ENCODE measurements at regions not wholly inside any gene's neighbourhood (a gene's known extent, or its start where the extent isn't known, plus 50 kb on each side); places are given as distances from the start of the nearest gene placed in this dataset.

DNA sequence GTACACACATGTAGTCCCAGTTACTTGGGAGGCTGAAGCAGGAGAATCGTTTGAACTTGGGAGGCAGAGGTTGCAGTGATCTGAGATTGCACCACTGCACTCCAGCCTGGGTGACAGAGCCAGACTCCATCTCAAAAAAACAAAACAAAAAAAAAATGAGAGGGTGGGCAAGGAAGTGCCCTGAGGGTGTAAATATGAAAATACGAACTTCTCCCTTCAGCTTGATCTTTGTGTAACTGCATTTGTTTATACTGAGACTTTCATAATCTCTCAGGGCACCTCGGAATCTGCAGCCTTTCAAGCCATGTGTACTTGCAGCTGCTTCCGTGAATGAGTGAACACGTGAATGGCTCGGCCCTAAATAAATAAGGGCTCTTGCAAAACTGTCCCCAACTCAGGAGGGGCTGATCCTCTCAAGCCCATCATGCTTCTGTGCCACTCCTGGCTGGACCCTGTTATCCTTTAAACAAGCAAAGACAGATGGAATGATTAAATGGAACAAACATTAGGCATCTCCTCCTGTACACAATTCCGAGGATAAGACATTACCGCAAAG lies 96.8 kb downstream of the BOD1L2 start:
- DNase-seq (ENCODE audit: low spot score), result no peak

DNA sequence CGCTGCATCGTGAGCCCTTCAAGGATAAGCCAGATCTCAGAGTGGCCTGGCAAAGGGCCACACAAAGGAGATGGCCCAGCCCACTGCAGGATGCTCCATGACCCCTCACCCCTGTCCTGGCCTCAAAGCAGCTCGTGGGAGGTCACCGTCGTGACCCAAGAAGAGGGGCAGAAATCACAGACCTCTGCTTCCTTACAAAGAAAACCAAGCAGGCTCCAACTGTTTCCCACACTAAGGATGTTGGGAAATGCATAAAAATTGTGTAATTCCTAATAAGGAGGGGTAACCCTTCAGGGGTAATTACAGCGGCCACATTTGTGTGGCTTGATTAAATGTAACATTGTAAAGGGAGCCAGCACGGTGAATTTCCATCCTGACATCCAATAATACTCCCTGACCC lies 102.3 kb downstream of the BOD1L2 start:
- DNase-seq (ENCODE audit: low spot score), result no peak

DNA sequence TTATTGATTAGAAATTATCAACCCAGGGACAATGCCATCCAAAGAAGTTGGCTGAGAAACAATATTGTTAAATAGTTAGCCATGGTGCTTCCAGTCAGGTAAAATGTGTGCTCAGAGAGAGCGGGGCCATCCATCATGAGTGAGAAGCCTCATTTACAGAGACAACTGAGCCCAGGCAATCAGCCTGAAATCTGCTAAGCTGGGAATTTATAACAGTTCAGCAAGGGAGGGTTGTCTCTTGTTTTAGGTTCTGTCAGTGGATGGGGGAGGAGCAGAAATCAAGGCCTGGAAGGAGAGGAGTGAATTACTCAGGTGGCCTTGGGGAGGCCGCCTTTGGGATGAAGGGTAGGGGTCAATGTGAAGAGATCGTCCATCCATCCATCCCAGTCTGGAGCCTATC lies 102.5 kb upstream of the ST8SIA3 start:
- no peak for DNase-seq (ENCODE audit: low spot score)

DNA sequence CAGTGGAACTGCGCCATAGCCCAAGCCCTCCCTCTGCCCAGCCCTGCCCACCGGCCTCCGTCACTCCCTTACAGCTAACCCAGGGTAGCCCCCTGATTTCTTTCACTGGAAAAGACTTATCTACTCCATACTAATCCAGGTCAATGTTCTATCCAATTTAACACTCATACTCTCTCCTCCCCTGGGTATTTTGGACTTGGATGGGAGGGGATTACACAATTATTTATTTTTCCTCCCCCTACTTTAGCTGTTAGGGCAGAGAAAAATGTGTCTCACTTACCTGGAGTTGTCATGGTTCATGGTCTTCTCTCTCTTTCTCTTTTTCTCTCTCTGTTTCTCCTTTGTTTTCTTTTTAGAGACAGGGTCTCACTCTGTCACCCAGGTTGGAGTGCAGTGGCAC lies 100.6 kb upstream of the ST8SIA3 start:
- DNase-seq (ENCODE audit: low spot score), result no peak

DNA sequence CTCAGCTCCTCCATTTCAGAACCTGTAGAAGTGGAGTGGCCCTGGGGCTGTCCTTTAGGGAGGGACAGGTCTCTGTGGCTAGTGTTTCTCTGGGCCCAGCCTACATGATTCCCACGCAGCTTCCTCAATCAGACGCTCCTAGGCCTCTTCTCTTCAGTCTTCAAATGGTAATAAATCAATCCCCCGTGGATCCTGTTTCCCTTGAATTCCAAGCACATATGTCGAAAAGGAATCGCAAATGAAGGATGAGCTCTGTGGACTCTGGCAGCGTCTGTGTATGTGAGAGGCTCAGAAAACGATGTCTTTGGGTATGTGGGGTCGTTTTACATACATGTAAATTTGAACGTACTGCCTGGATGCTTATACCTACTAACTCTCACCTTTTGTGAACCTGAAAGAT lies 98.5 kb upstream of the ST8SIA3 start:
- no peak for DNase-seq (ENCODE audit: low spot score)

DNA sequence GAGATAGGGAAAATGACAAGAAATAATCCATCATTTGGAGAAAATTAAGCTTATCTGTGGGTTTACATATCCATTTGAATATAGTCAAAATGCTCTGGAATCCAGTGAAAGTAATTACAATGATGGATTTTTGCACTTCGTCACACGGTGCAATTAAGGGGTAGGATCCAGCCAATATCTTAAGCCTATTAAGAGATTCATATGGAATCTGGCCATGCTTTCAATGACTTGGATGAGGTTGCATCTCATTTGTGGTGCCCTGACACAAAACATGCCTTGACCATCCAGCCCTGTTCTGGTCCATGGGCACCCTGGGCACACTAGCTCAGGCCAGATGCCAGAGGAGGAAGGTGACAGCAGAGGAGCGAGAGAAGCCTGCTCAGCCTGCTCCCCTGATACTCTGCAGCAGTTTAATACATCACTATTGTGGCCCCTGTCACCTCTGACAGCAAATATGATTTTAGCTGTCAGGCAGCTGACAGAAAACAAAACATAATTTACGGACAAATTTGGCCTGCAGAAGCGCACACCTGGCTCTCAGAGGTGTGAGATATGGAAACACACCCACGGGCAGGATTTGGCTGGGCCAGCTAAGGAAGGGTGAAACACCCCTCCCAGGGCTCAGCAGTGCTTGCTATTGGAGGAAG lies 94.1 kb upstream of the ST8SIA3 start:
- DNase-seq (ENCODE audit: low spot score), result no peak

DNA sequence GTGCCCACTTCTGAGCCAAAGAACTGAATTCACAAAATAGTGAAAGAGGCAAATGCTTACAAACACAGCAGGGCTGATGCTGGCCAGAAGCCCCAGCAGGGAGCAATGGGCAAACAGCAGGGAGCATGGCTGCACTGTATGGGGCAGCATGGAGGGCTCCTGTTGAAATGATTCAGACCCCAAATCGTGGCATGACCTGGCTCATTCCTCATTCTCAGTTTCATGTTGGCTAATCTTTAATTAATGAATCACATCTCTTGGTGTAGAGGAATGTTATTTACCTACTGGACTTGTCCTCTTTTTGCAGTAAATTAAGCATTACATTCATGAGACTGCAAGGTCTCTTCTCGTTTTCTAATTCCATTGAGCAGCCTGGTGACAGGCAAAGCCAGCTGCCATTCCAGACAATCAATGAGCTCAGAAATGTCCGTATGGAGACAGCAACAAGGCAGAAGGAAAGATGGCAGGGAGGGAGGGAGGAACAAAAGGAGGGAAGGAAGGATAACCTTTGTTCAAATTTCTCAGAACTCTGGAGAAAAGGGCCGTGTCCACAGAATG lies 84.9 kb upstream of the ST8SIA3 start:
- DNase-seq (ENCODE audit: low spot score), result no peak

DNA sequence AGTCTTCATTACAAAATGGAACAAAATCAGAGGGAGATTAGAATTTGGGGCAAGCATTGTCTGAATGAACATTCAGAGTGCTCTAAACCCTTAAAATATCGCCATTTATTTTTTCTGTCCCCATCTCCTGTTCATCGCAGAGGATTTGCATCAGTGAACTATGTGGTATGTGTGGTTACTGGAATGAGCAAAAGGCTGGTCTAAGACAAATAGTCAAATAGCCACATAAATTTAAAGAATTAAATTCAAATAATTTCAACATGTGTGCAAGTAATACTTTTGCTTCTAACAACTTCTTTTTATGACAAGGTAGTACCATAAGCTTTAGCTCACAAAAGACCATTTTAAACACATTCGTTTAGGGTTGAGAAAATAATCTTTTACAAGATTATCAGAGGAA lies 82.6 kb upstream of the ST8SIA3 start:
- no peak for DNase-seq (ENCODE audit: low spot score)

DNA sequence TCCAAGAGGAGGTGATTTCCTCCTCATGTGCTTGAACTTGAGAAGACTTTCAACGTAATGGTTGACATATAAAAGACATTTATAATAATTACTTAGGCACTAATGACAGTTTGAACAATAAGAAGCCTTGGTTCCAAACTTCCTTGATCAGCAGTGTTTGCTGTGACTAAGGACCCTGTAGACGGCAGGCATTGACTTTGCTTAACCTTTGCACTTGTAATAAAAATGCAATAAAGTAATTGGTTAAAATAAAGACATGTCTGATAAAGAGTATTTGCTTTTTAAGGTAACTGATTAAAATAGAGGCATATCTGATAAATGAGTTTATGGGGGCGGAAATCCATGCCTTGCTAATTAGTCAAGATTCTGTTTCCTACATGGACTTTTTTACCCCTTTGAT lies 82.2 kb upstream of the ST8SIA3 start:
- no peak for DNase-seq (ENCODE audit: low spot score)

DNA sequence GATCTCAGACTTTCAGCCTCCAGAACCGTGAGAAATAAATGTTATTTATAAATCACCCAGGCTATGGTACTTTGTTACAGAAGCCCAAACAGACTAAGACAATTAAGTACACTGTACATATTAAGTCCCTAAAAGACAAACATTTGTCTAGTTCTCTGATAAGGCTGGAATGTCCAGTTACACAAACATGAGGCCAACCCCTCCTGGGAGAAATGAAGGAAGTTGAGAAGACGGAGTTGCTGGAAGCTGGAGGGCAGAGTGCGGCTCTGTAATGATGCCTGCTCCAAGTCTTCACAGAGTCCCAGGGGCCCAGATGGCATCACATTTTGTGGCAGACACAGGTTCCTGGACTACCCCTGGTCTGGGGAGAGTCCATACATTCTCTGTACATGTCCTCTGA lies 79.2 kb upstream of the ST8SIA3 start:
- no peak for DNase-seq (ENCODE audit: low spot score)

DNA sequence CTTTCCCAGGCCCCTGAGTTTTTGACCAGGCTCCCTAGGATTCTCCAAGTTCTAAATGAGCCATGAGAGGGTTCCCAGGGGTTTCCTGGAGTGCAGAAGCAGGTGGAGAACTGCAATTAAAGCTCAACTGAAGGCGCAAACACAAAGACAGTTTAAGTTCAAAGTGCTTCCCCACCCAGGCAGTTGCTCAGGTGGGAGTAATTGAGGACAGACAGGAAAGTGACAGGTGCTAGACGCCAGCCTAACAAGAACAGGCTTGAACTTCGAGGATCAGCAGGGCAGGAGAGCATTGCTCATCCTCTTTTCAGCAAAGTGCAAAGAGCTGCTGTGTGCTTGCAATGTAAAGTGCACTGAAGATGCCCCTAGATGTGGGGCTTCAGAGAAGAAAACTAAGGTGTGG lies 77.2 kb upstream of the ST8SIA3 start:
- no peak for DNase-seq (ENCODE audit: low spot score)

DNA sequence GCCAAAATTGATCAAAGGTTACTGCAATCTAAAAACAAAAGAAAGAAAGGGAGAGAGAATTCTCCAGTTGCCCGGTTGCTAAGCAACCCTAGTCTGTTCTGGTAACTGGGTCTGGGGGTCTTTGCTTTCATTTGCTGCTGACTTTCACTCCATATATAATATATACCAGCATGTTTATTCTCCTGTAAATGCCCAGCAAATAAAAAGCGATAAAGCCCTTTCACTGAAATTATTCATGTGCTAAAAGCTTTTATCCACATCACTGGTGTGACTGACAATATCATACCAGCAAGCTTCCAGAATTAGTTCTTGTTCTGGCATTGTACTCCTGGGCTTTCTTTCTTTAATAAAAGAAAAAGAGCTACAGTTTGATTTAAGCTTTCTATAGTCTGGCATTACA lies 75.5 kb upstream of the ST8SIA3 start:
- DNase-seq (ENCODE audit: low spot score), result no peak

DNA sequence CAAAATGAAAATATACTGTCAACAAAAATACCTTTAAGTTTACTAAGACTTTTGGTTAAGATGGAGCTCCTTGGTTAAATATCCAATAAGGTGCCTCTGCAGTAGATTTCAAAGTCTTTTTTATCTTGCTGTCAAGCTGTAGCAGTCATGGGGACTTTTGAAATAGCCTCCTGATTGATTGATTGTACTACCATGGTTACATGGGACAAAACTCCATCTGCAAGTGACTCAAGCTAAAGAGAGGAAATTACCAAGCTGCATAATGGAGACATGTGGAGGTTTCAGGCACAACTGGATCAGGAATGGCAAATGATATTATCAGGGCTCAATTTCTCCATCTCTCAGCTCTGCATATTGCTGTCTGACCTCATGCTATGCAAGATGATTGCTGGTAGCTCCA lies 73.4 kb upstream of the ST8SIA3 start:
- DNase-seq (ENCODE audit: low spot score), result no peak

DNA sequence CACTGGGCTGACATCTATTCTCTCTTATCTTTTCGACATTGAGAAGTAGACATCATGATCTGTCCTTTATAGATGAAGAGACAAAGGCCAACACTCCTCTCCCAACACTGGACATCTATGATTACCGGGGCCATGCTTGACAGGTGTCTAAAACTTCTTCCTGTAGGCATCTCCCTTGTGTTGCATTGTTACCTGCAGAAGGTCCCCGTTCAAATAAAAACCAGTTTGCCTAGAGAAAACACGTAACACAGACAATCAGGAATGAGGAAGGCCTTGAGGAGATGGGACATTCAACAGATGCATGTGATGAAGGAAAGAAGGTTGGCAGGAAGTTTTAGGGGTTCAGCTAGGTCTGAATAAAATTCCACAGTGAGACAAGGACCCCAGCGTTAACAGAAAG lies 70.8 kb upstream of the ST8SIA3 start:
- DNase-seq (ENCODE audit: low spot score), result no peak

DNA sequence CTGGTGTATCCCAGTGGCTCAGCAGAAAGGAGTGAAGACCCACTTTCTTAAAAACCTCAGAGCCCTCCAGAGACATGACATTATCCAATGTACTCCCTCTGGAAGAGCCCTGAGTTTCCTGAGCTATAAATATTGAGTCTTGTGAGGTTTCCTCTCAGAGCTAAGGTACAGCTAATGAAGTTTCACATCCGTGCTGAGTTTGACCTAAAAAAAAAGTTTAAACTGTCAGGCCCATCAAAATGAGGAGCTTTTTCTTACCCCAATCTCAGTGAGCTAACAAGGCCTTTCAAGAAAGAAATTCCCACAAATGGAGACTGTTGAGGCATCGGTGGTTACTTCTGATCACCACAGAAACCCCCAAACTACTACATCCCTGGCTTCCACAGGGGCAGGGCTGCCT lies 65.4 kb upstream of the ST8SIA3 start:
- DNase-seq (ENCODE audit: low spot score), result no peak

DNA sequence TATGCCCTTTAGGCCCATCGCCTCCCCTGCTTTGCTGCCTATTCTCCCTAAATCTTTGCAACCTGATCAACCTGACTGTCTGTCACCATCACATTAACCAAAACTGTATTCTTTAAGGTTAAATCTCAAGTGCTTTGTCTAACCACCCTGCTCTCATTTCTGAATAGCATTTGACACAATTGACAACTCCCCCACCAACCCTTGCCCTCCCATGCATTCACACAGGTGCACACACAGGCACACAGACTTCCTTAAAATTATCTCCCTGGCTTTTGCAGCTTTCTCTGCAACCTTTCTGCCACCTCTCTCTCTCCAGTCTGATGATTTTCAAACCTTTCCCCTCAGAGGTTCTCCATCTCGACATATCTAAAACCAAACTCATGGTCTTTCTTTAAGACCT lies 64.6 kb upstream of the ST8SIA3 start:
- DNase-seq (ENCODE audit: low spot score), result no peak

DNA sequence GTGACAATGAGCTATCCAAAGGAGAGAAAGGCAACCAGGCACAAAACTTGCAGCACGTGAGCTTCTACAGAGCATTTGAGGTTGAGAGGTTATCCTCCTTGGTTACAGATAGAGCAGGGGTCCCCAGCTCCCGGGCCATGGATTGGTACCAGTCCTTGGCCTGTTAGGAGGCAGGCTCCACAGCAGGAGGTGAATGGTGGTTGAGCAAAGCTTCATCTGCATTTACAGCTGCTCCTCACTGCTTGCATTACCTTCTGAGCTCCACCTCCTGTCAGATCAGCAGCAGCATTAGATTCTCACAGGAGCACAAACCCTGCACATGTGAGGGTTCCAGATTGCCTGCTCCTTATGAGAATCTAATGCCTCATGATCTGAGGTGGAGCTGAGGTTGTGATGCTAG lies 57.8 kb upstream of the ST8SIA3 start:
- no peak for DNase-seq (ENCODE audit: low spot score)

DNA sequence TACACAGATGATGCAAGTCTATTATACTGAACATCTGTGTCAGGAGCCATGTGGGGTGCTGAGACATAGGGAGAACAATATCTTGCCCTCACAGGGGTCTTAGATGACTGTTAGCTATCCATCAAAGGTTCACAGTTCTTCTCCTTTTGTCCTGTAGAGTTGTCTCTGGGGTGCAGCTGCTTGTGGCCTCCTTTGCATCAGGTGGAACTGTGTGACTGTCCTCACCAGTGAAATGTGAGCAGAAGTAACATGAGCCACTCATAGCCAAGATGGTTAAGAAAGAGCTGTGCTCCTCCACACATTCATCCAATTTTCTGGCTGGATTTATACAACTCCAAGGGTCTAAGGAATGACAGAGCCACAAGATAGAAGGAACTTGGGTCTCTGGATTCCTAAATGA lies 56.0 kb upstream of the ST8SIA3 start:
- DNase-seq (ENCODE audit: low spot score), result no peak

DNA sequence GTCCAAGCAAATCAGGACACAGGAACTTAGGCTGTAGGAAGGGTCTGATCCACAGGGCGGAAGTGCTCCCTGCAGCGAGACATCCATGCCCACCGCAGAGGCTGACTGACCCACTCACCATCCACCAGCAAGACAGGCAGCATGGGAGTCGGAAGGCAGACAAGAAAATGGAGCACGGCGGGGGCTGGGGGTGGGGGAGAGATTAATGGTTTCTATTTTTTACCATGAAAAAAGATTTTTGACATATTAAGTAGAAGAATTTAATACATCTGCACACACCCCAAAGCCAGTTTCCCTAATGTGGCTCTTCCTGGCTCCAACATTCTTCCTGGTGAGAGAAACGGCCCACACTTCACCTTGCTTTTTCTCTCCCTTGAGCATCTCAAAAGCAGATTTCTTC lies 55.1 kb upstream of the ST8SIA3 start:
- DNase-seq (ENCODE audit: low spot score), result no peak

DNA sequence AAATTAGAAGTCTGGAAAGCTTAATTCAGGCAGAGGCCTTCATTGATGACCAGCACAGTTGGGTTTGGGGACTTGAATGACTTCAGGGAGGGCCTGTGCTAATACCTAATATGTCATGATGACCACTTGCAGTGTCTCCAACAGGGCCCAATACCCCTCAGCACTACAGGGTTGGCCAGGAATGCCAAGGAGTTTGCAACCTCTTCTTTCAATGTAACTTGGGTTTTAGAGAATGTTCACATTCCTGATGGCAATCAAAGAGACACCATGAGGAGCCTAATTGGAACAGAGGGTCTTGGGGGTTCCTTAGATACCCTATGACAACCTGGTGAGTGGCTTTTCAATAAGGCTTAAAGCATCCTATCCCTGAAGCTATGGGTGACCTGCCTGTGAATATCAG lies 52.4 kb upstream of the ST8SIA3 start:
- no peak for DNase-seq (ENCODE audit: low spot score)

DNA sequence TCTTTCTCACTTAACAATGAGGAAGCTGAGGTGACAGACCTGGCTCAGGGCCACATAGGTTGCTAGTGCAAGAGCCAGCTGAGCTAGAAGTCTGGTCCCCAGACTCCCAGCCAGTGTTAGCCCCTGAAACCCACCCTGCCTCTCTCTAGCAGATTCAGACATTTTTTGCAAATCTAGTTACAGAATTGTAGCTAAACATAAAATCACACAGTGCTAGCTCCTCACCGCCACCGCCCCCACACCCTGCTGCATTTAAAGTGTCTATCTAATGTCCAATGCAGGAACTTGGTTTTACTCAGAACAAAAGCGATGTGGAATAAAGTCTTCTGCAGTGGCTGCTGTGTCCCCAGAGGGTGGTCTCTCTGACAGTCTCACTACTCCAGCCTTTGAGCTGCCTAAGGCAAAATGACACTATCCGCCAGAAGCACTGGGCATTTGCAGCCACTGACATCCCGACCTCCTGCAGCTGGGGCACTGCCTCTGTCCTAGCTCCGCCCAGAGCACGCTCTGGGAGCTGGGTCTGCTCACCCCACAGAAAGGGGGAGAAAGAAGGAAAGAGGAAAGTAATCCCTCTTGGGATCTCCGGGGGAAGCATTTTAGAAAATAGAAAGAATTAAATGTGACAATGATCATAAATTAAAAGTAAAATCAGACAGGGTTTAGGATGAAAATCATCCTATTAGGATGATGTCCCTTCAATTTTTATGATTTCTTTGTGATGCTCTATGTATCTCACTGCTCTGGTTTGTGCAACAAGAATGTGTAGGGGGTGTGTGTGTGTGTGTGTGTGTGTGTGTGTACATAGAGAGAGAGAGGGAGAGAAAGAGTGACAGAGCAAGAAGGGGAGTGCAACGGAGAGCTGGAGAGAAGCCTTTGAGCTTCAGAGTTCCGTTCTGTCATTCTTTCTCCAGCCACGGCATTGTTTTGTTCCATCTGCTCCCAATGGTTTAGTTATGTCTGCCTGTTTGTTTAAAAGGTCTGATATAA lies 50.5 kb upstream of the ST8SIA3 start:
- no peak for DNase-seq (ENCODE audit: low spot score)
